ENCODE measurements at regions not wholly inside any gene's neighbourhood (a gene's known extent, or its start where the extent isn't known, plus 50 kb on each side); places are given as distances from the start of the nearest gene placed in this dataset.

DNA sequence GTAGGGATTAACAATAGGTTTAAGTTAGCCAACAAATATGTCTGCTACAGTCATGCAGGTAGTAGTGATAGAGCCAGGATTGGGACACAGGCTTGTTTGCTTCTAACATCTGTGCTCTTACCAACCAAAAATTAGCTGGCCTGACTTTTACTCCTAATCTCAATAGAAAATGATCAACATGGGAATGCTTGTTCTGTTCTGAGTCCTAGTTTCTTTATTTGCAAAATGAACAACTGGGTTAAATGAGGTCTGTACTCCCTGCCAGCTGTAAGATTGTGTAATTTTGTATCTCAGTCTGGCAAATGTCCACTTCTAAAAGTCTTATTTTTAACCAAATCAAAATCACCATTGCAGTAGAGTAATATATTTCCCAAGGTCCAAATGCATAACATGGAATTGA is 216.8 kb downstream of the NMUR2 start:
- ATAC-seq = no peak

DNA sequence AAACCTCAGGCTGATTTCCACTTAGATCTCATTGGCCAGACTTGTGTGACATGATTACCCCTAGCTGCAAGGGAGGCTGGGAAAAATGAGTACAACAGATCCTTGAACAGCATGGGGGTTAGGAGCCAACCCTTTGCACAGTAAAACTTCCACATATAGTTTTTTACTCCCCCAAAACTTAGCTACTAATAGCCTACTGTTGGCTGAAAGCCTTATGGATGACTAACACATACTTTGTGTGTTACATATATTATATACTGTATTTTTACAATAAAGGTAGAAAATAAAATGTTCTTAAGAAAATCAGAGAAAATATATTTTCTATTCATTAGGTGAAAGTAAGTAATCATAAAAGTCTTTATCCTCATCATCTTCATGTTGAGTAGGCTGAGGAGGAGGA is 217.4 kb downstream of the NMUR2 start:
- TF ChIP-seq CSDC2 (CRISPR knock-in tag; IDR thresholded peaks at IDR 0.05) (no peak), GLIS3 (CRISPR knock-in tag; IDR thresholded peaks at IDR 0.05) (no peak), ZNF8 (CRISPR knock-in tag; IDR thresholded peaks at IDR 0.05) (no peak), ISL1 (CRISPR knock-in tag; IDR thresholded peaks at IDR 0.05) (no peak), BACH2 (CRISPR knock-in tag; IDR thresholded peaks at IDR 0.05; ENCODE audit: borderline replicate concordance) (no peak), TCF4 (CRISPR knock-in tag; IDR thresholded peaks at IDR 0.05; ENCODE audit: borderline replicate concordance) (no peak), PPARA (CRISPR knock-in tag; IDR thresholded peaks at IDR 0.05; ENCODE audit: borderline replicate concordance) (no peak), ZC3H10 (CRISPR knock-in tag; IDR thresholded peaks at IDR 0.05) (no peak), TOX (CRISPR knock-in tag; IDR thresholded peaks at IDR 0.05; ENCODE audit: borderline replicate concordance) (no peak), ARNTL (CRISPR knock-in tag; IDR thresholded peaks at IDR 0.05; ENCODE audit: borderline replicate concordance, low read depth) (no peak), ZNF565 (CRISPR knock-in tag; conservative IDR thresholded peaks at IDR 0.05; ENCODE audit: low read depth) (no peak), OSR1 (CRISPR knock-in tag; IDR thresholded peaks at IDR 0.05) (no peak), ZFP30 (CRISPR knock-in tag; IDR thresholded peaks at IDR 0.05) (no peak), ZNF70 (CRISPR knock-in tag; IDR thresholded peaks at IDR 0.05) (no peak), RARB (CRISPR knock-in tag; IDR thresholded peaks at IDR 0.05) (no peak), ZFP3 (CRISPR knock-in tag; IDR thresholded peaks at IDR 0.05) (no peak)
- TF ChIP-seq, protein P1, sequence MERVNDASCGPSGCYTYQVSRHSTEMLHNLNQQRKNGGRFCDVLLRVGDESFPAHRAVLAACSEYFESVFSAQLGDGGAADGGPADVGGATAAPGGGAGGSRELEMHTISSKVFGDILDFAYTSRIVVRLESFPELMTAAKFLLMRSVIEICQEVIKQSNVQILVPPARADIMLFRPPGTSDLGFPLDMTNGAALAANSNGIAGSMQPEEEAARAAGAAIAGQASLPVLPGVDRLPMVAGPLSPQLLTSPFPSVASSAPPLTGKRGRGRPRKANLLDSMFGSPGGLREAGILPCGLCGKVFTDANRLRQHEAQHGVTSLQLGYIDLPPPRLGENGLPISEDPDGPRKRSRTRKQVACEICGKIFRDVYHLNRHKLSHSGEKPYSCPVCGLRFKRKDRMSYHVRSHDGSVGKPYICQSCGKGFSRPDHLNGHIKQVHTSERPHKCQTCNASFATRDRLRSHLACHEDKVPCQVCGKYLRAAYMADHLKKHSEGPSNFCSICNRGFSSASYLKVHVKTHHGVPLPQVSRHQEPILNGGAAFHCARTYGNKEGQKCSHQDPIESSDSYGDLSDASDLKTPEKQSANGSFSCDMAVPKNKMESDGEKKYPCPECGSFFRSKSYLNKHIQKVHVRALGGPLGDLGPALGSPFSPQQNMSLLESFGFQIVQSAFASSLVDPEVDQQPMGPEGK (CRISPR knock-in tag; IDR thresholded peaks at IDR 0.05; ENCODE audit: borderline replicate concordance) = no peak
- TF ChIP-seq, protein P2, sequence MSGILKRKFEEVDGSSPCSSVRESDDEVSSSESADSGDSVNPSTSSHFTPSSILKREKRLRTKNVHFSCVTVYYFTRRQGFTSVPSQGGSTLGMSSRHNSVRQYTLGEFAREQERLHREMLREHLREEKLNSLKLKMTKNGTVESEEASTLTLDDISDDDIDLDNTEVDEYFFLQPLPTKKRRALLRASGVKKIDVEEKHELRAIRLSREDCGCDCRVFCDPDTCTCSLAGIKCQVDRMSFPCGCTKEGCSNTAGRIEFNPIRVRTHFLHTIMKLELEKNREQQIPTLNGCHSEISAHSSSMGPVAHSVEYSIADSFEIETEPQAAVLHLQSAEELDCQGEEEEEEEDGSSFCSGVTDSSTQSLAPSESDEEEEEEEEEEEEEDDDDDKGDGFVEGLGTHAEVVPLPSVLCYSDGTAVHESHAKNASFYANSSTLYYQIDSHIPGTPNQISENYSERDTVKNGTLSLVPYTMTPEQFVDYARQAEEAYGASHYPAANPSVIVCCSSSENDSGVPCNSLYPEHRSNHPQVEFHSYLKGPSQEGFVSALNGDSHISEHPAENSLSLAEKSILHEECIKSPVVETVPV (CRISPR knock-in tag; IDR thresholded peaks at IDR 0.05) = no peak
- TF ChIP-seq, protein P3, sequence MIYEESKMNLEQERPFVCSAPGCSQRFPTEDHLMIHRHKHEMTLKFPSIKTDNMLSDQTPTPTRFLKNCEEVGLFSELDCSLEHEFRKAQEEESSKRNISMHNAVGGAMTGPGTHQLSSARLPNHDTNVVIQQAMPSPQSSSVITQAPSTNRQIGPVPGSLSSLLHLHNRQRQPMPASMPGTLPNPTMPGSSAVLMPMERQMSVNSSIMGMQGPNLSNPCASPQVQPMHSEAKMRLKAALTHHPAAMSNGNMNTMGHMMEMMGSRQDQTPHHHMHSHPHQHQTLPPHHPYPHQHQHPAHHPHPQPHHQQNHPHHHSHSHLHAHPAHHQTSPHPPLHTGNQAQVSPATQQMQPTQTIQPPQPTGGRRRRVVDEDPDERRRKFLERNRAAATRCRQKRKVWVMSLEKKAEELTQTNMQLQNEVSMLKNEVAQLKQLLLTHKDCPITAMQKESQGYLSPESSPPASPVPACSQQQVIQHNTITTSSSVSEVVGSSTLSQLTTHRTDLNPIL (CRISPR knock-in tag; IDR thresholded peaks at IDR 0.05; ENCODE audit: low read depth) = no peak
- TF ChIP-seq, protein P4, sequence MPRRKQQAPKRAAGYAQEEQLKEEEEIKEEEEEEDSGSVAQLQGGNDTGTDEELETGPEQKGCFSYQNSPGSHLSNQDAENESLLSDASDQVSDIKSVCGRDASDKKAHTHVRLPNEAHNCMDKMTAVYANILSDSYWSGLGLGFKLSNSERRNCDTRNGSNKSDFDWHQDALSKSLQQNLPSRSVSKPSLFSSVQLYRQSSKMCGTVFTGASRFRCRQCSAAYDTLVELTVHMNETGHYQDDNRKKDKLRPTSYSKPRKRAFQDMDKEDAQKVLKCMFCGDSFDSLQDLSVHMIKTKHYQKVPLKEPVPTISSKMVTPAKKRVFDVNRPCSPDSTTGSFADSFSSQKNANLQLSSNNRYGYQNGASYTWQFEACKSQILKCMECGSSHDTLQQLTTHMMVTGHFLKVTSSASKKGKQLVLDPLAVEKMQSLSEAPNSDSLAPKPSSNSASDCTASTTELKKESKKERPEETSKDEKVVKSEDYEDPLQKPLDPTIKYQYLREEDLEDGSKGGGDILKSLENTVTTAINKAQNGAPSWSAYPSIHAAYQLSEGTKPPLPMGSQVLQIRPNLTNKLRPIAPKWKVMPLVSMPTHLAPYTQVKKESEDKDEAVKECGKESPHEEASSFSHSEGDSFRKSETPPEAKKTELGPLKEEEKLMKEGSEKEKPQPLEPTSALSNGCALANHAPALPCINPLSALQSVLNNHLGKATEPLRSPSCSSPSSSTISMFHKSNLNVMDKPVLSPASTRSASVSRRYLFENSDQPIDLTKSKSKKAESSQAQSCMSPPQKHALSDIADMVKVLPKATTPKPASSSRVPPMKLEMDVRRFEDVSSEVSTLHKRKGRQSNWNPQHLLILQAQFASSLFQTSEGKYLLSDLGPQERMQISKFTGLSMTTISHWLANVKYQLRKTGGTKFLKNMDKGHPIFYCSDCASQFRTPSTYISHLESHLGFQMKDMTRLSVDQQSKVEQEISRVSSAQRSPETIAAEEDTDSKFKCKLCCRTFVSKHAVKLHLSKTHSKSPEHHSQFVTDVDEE (CRISPR knock-in tag; IDR thresholded peaks at IDR 0.05) = no peak
- no peak for ATAC-seq

More for the DNA sequence above, 216.8 kb downstream of the NMUR2 start:
- TF ChIP-seq SNAI2 (CRISPR knock-in tag; IDR thresholded peaks at IDR 0.05) (no peak), ZC3H10 (CRISPR knock-in tag; IDR thresholded peaks at IDR 0.05) (no peak), RARB (CRISPR knock-in tag; IDR thresholded peaks at IDR 0.05) (no peak), ESRRG (CRISPR knock-in tag; IDR thresholded peaks at IDR 0.05) (no peak), PPARA (CRISPR knock-in tag; IDR thresholded peaks at IDR 0.05; ENCODE audit: borderline replicate concordance) (no peak)

DNA sequence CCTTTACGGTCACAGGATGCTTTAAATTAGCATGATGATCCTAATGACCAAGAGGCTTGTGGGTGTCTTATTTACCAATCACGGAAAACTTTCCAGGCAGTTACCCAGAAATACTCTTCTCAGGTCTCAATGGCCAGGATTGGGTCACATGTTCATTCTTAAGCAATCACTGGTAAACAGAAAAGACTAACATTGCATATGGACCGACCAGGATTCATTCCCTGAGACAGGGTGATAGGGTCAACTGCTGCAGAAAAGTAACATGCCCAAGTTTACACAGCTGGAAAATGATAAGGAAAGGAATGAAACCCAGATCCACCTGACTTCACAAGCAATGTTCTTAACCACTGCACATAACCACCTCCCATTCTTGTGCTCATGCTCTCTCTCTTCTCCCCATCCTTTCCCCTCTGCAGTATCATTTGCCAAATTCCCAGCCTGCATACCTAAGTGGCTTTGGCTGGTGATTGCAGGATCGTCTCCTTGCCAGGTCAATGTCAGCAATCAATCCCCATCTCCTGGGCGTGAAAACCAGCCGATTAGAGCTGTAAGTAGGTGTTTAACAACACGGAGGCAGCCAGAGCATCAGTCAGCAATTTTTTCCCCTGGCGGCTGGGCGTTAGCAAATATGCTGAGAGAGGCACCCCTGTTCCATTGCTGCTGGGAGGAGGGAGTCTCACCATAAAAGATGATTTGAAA is 219.4 kb downstream of the NMUR2 start:
- TF ChIP-seq OSR1 (CRISPR knock-in tag; IDR thresholded peaks at IDR 0.05) = no peak
- TF ChIP-seq, protein P4 (CRISPR knock-in tag; IDR thresholded peaks at IDR 0.05) = no peak
- no peak for ATAC-seq
